ENCODE measurements at regions not wholly inside any gene's neighbourhood (a gene's known extent, or its start where the extent isn't known, plus 50 kb on each side); places are given as distances from the start of the nearest gene placed in this dataset.

DNA sequence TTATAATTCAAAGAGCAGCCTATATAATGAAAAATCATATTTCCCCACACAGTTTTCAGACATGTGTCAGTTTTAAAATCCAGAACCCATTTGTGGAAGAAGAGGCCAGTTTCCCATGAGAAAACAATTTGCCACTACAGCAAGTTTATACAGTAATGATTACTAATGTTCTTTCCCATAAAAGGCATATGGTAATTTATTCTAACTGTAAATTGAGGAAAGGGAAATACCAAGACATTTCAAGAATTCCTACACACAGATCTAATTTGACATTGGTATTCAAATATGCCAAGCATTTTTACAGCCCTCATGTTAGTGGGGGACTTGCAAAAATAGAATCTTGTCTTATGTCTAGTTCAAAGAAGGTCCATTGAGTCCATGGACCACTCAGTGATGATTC is 1368.6 kb downstream of the FSTL5 start:
- Mint-ChIP-seq H3K4me1 (ENCODE audit: low read depth) (no peaks in the 10 kb centered on the region), H3K9me3 (peaks cover 38% of the 10 kb centered on the region), H3K36me3 (ENCODE audit: low read depth) (no peaks in the 10 kb centered on the region), H3K27me3 (ENCODE audit: insufficient read depth) (no peaks in the 10 kb centered on the region), H3K27ac (no peak overlapping the region), H3K4me3 (no peak overlapping the region)
- no peak for DNase-seq
- no peak for TF ChIP-seq CTCF (IDR thresholded peaks at IDR 0.05)

GRCh38 chr4:160808174-160808573 is 1355.6 kb downstream of the FSTL5 start:
- Mint-ChIP-seq H3K4me3 (no peak overlapping the region), H3K27me3 (ENCODE audit: insufficient read depth) (no peaks in the 10 kb centered on the region; the same call in 1 of the 2 replicates), H3K36me3 (ENCODE audit: low read depth) (no peaks in the 10 kb centered on the region), H3K4me1 (ENCODE audit: low read depth) (no peaks in the 10 kb centered on the region), H3K27ac (no peak overlapping the region), H3K9me3 (peaks cover 34% of the 10 kb centered on the region)
- DNase-seq, result no peak
- no peak for TF ChIP-seq CTCF (IDR thresholded peaks at IDR 0.05)

DNA sequence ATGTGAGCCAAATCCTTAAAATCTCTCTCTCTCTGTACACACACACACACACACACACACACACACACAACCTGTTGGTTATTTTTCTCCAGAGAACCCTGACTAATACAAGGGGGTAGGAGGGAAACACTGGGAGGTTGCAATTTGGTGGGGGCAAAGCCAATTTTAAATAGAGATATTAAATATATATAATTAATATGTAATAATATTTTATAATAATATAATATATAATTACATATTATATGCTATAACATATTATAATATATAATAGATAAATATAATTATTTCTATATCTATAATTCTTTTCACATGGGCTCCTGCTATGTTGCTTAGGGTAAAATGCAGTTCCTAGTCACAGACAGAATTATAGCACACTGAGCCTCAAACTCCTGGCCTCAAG is 1354.2 kb downstream of the FSTL5 start:
- Mint-ChIP-seq H3K27me3 (ENCODE audit: insufficient read depth) (no peaks in the 10 kb centered on the region; the same call in 1 of the 2 replicates), H3K9me3 (peaks cover 35% of the 10 kb centered on the region), H3K27ac (no peak overlapping the region), H3K4me3 (no peak overlapping the region), H3K4me1 (ENCODE audit: low read depth) (no peaks in the 10 kb centered on the region), H3K36me3 (ENCODE audit: low read depth) (no peaks in the 10 kb centered on the region)
- TF ChIP-seq CTCF (IDR thresholded peaks at IDR 0.05), result no peak
- DNase-seq, result no peak

GRCh38 chr4:160810424-160810823 is 1353.4 kb downstream of the FSTL5 start:
- Mint-ChIP-seq H3K36me3 (ENCODE audit: low read depth) (no peaks in the 10 kb centered on the region), H3K4me1 (ENCODE audit: low read depth) (no peaks in the 10 kb centered on the region), H3K27ac (no peak overlapping the region), H3K27me3 (ENCODE audit: insufficient read depth) (no peaks in the 10 kb centered on the region; the same call in 1 of the 2 replicates), H3K9me3 (peaks cover 36% of the 10 kb centered on the region), H3K4me3 (no peak overlapping the region)
- no peak for DNase-seq
- TF ChIP-seq CTCF (IDR thresholded peaks at IDR 0.05), result no peak

DNA sequence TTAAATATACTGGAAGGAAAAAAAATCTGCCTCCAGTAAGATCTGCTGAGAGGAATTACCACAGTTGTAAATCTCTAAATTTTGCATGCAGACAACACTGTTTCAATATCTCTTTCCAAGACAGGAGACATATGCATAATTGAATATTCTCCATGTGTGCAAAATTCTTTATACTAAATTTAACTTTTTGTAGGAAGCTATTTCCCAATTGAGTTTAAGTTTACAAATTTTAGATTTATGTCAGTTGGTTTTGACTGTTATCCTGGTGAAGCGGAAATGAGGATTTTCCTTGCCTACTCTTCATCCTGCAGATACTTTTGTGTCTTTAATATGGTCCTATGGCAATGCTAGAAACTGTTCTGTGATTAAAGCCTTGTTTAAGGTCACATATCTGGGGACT is 1352.9 kb downstream of the FSTL5 start:
- DNase-seq, result no peak
- no peaks in the 10 kb centered on the region; the same call in 1 of the 2 replicates for H3K27me3 Mint-ChIP-seq (ENCODE audit: insufficient read depth)
- no peak overlapping the region for H3K4me3 Mint-ChIP-seq
- TF ChIP-seq CTCF (IDR thresholded peaks at IDR 0.05), result no peak
- H3K9me3 Mint-ChIP-seq, result peaks cover 32% of the 10 kb centered on the region
- H3K27ac Mint-ChIP-seq, result no peak overlapping the region
- no peaks in the 10 kb centered on the region for H3K4me1 Mint-ChIP-seq (ENCODE audit: low read depth)
- H3K36me3 Mint-ChIP-seq (ENCODE audit: low read depth), result no peaks in the 10 kb centered on the region

GRCh38 chr4:160811956-160812355 is 1351.8 kb downstream of the FSTL5 start:
- Mint-ChIP-seq H3K4me3 (no peak overlapping the region), H3K27me3 (ENCODE audit: insufficient read depth) (no peaks in the 10 kb centered on the region; the same call in 1 of the 2 replicates), H3K9me3 (peaks cover 26% of the 10 kb centered on the region), H3K4me1 (ENCODE audit: low read depth) (no peaks in the 10 kb centered on the region), H3K36me3 (ENCODE audit: low read depth) (no peaks in the 10 kb centered on the region), H3K27ac (no peak overlapping the region)
- no peak for DNase-seq
- no peak for TF ChIP-seq CTCF (IDR thresholded peaks at IDR 0.05)
